ENCODE measurements at regions not wholly inside any gene's neighbourhood (a gene's known extent, or its start where the extent isn't known, plus 50 kb on each side); places are given as distances from the start of the nearest gene placed in this dataset.

- DNase-seq, result no peak
Observed at GRCh38 chr5:86786955-86787354, 169.2 kb downstream of the COX7C start.

GRCh38 chr5:86795659-86796058 lies 177.9 kb downstream of the COX7C start:
- no peak for DNase-seq

GRCh38 chr5:86797677-86798076 lies 179.9 kb downstream of the COX7C start:
- no peak for DNase-seq

- no peak for DNase-seq
Observed at GRCh38 chr5:86806206-86806605, 188.5 kb downstream of the COX7C start.

- no peak for DNase-seq
Observed at GRCh38 chr5:86807046-86808031, 189.6 kb downstream of the COX7C start.

GRCh38 chr5:86814315-86814714 lies 196.6 kb downstream of the COX7C start:
- DNase-seq, result no peak

- no peak for DNase-seq
Observed at GRCh38 chr5:86814907-86815306, 197.2 kb downstream of the COX7C start.

- DNase-seq, result no peak
Observed at GRCh38 chr5:86824637-86825036, 206.9 kb downstream of the COX7C start.

- no peak for DNase-seq
Observed at GRCh38 chr5:86831128-86831527, 213.4 kb downstream of the COX7C start.

- DNase-seq, result no peak
Observed at GRCh38 chr5:86833868-86834267, 216.1 kb downstream of the COX7C start.

- no peak for DNase-seq
Observed at GRCh38 chr5:86837610-86838009, 219.9 kb downstream of the COX7C start.

GRCh38 chr5:86838083-86838482 lies 220.3 kb downstream of the COX7C start:
- DNase-seq, result no peak

- no peak for DNase-seq
Observed at GRCh38 chr5:86841000-86841644, 223.4 kb downstream of the COX7C start.

GRCh38 chr5:86858442-86858841 lies 240.7 kb downstream of the COX7C start:
- no peak for DNase-seq

- DNase-seq, result no peak
Observed at GRCh38 chr5:86861512-86861911, 243.8 kb downstream of the COX7C start.

GRCh38 chr5:86862093-86862492 lies 244.4 kb downstream of the COX7C start:
- no peak for DNase-seq

- DNase-seq, result no peak
Observed at GRCh38 chr5:86864051-86864450, 246.3 kb downstream of the COX7C start.

GRCh38 chr5:86865256-86865785 lies 247.6 kb downstream of the COX7C start:
- no peak for DNase-seq

GRCh38 chr5:86866036-86866435 lies 248.3 kb downstream of the COX7C start:
- DNase-seq, result no peak

- DNase-seq, result no peak
Observed at GRCh38 chr5:86869268-86869667, 251.5 kb downstream of the COX7C start.

GRCh38 chr5:86875539-86875938 lies 257.8 kb downstream of the COX7C start:
- no peak for DNase-seq

- DNase-seq, result no peak
Observed at GRCh38 chr5:86878250-86878649, 260.5 kb downstream of the COX7C start.

GRCh38 chr5:86879086-86879485 lies 261.3 kb downstream of the COX7C start:
- DNase-seq, result no peak

- DNase-seq, result no peak
Observed at GRCh38 chr5:86880344-86880743, 262.6 kb downstream of the COX7C start.
